Aorta (tissue), 5 donors: ENCODE measurements at regions not wholly inside any gene's neighbourhood (a gene's known extent, or its start where the extent isn't known, plus 50 kb on each side); places are given as distances from the start of the nearest gene placed in this dataset.

Experiments
- ATAC-seq: fragments of 200-7000 bp; cut with Tn5 transposase; one replicate; pipeline ENCODE4 v1.9.1; 2022; ENCODE audit warnings: moderate library complexity; ENCODE audit not compliant: low FRiP score
- DNase-seq, 2 donors: peaks; one replicate each; pipeline ENCODE4 v3.0.0-alpha.2; 2020
- H3K27ac ChIP-seq, 2 donors: one replicate each; pipeline ENCODE4 v1.5.1; 2013; ENCODE audit warnings: low read length in 2 of 2, mild to moderate bottlenecking in 2 of 2, moderate library complexity in 2 of 2, control low read depth in 1 of 2, inconsistent platforms in 1 of 2, low read depth in 1 of 2
- H3K27me3 ChIP-seq, 2 donors: one replicate each; pipeline ENCODE4 v1.6.1; 2013; ENCODE audit warnings: control low read depth in 1 of 2, low read length in 1 of 2, mild to moderate bottlenecking in 1 of 2, moderate library complexity in 1 of 2; ENCODE audit not compliant: insufficient read depth in 2 of 2, control insufficient read depth in 1 of 2
- H3K36me3 ChIP-seq, 2 donors: one replicate each; pipeline ENCODE4 v1.6.1; 2013; ENCODE audit warnings: control low read depth in 1 of 2, low read length in 1 of 2, mild to moderate bottlenecking in 1 of 2; ENCODE audit not compliant: insufficient read depth in 2 of 2, control insufficient read depth in 1 of 2
- H3K4me1 ChIP-seq, 2 donors: one replicate each; pipeline ENCODE4 v1.6.1; 2013; ENCODE audit warnings: low read length in 2 of 2, control low read depth in 1 of 2, mild to moderate bottlenecking in 1 of 2, moderate library complexity in 1 of 2; ENCODE audit not compliant: insufficient read depth in 2 of 2, control insufficient read depth in 1 of 2
- H3K4me3 ChIP-seq, 2 donors: one replicate each; pipeline ENCODE4 v1.5.1; 2013; ENCODE audit warnings: low read length in 2 of 2, control low read depth in 1 of 2, mild to moderate bottlenecking in 1 of 2
- H3K9me3 ChIP-seq: one replicate; pipeline ENCODE4 v1.6.1; 2013; ENCODE audit warnings: mild to moderate bottlenecking, low read length; ENCODE audit not compliant: control insufficient read depth
- WGBS, 2 donors: extraction: QIAGEN DNeasy Blood & Tissue Kit; methylation state at CpG; one replicate each; pipeline ENCODE4 v1.1.7; 2013; 5-methylcytosine and 5-hydroxymethylcytosine counted together
- intact Hi-C, 2 donors: fragments of 100-400 bp; cut with DNase I; formaldehyde crosslinking; loops; one replicate each; pipeline versions ENCODE4 v1.14.2 to v1.15.0; 2022
- donor health status: healthy with polysubstance abuse.
- donor health status: Bipolar disorder and iron deficiency.
- donor health status: DM: no; HTN: no; CAD: no.
- donor health status: DM: no; HTN: no; CAD: no.
- donor health status: DM: yes; HTN: yes; CAD: no.

- Histone ChIP-seq H3K4me1 (no peaks in the 10 kb centered on the region), H3K4me3 (no peak overlapping the region), H3K27ac (no peak overlapping the region), H3K9me3 (no peaks in the 10 kb centered on the region), H3K36me3 (no peaks in the 10 kb centered on the region), H3K27me3 (no peaks in the 10 kb centered on the region)
- DNase-seq: no peak
- ATAC-seq: no peak
- intact Hi-C loops: no loop called here
- 63 to 87% methylated on average over 1 of the region's 1 CpG for WGBS, 2 donors
Measured at GRCh38 chr4:149296503-149296902, 519.1 kb downstream of the IQCM start.

- Histone ChIP-seq H3K36me3 (no peaks in the 10 kb centered on the region), H3K27me3 (no peaks in the 10 kb centered on the region), H3K4me1 (no peaks in the 10 kb centered on the region), H3K4me3 (no peak overlapping the region), H3K27ac (no peak overlapping the region), H3K9me3 (no peaks in the 10 kb centered on the region)
- 44 to 56% methylated on average over 1 of the region's 1 CpG for WGBS, 2 donors
- intact Hi-C loops: no loop called here
- no peak for ATAC-seq
- no peak for DNase-seq
Measured at GRCh38 chr4:149296084-149296483, 519.6 kb downstream of the IQCM start.

GRCh38 chr4:149294601-149295000, 521.0 kb downstream of the IQCM start:
- Histone ChIP-seq H3K4me3 (no peak overlapping the region), H3K4me1 (no peaks in the 10 kb centered on the region), H3K27me3 (no peaks in the 10 kb centered on the region), H3K9me3 (no peaks in the 10 kb centered on the region), H3K36me3 (no peaks in the 10 kb centered on the region), H3K27ac (no peak overlapping the region)
- DNase-seq (no peak), ATAC-seq (no peak)
- intact Hi-C loops: no loop called here
- 36 to 62% methylated on average over 1 of the region's 1 CpG for WGBS, 2 donors

DNA sequence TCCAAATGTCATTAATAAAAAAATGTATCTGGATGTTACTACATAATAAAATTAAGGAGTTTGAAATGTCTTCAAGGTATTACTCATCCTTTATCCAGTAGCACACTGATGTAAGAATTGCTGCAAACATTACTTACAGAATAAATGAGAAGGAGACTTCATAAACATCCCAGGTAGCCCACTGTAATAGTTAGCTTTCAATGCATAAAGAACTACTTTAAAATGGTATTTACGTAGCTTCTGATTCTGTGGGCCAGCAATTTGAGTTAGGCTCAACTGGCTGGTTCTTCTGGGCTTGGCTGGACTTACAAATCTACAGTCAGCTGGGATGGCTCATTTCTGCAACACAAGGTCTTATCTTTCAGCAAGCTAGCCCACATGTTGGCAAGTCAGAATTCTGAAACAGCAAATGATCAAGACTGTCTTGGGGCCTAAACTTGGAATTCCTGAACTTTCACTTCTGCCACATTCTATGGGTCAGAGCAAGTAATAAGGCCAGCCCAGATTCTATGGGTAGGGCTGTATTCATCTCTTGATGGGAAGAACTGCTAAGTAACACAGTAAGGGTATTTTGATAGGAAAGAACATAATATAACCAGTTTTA, 522.5 kb downstream of the IQCM start:
- ATAC-seq (no peak), DNase-seq (no peak)
- Histone ChIP-seq H3K27ac (no peak overlapping the region), H3K27me3 (no peaks in the 10 kb centered on the region), H3K4me3 (no peak overlapping the region), H3K9me3 (peaks cover 1% of the 10 kb centered on the region), H3K4me1 (no peaks in the 10 kb centered on the region), H3K36me3 (no peaks in the 10 kb centered on the region)
- WGBS, 2 donors: 84 to 93% methylated on average over 1 of the region's 1 CpG
- intact Hi-C loops: no loop called here

GRCh38 chr4:149292425-149293007, 523.1 kb downstream of the IQCM start:
- 55 to 58% methylated on average over 1 of the region's 1 CpG for WGBS, 2 donors
- intact Hi-C loops: no loop called here
- no peak for DNase-seq
- ATAC-seq: no peak
- H3K36me3 ChIP-seq: no peaks in the 10 kb centered on the region
- H3K9me3 ChIP-seq: peaks cover 1% of the 10 kb centered on the region
- H3K27me3 ChIP-seq: no peaks in the 10 kb centered on the region
- H3K4me1 ChIP-seq: no peaks in the 10 kb centered on the region
- H3K4me3 ChIP-seq: no peak overlapping the region
- H3K27ac ChIP-seq: no peak overlapping the region

GRCh38 chr4:149291463-149291862, 524.2 kb downstream of the IQCM start:
- intact Hi-C loops: no loop called here

GRCh38 chr4:149280806-149281205, 534.8 kb downstream of the IQCM start:
- DNase-seq: no peak
- ATAC-seq: no peak
- Histone ChIP-seq H3K27ac (no peak overlapping the region), H3K36me3 (no peaks in the 10 kb centered on the region), H3K4me1 (no peaks in the 10 kb centered on the region), H3K9me3 (no peaks in the 10 kb centered on the region), H3K27me3 (no peaks in the 10 kb centered on the region), H3K4me3 (no peak overlapping the region)
- intact Hi-C loops: no loop called here
- WGBS, 2 donors: 7% methylated on average over 3 of the region's 3 CpGs

More at GRCh38 chr4:149291463-149291862, 524.2 kb downstream of the IQCM start:
- Histone ChIP-seq H3K4me3 (no peak overlapping the region), H3K27me3 (no peaks in the 10 kb centered on the region), H3K36me3 (no peaks in the 10 kb centered on the region), H3K27ac (no peak overlapping the region), H3K9me3 (peaks cover 1% of the 10 kb centered on the region), H3K4me1 (no peaks in the 10 kb centered on the region)
- ATAC-seq: no peak
- 3 to 7% methylated on average over 1 of the region's 1 CpG for WGBS, 2 donors
- no peak for DNase-seq

DNA sequence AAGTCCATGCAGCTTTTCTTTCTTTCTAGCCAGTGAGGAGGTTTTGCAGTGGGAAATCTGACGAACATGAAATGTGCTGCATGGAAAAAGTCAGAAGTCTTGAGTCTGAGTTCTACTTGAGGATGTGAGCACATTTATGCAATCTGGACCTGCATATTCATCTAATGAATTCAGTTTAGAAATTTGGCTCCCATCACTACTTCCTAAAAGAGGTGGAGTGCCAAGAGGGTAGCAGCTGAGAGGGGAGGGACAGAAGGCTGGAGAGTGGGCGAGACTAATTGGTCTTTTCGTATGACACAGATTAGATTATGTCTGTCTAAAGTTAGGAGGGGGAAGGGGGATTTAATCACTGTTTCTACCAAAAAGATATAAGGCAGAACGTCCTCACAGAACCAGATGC, 535.9 kb downstream of the IQCM start:
- H3K27ac ChIP-seq: no peak overlapping the region
- no peak for DNase-seq
- WGBS, 2 donors: 18 to 19% methylated on average over 4 of the region's 4 CpGs
- H3K36me3 ChIP-seq: no peaks in the 10 kb centered on the region
- no peaks in the 10 kb centered on the region for H3K9me3 ChIP-seq
- H3K4me3 ChIP-seq: no peak overlapping the region
- ATAC-seq: no peak
- no peaks in the 10 kb centered on the region for H3K4me1 ChIP-seq
- intact Hi-C loops: no loop called here
- no peaks in the 10 kb centered on the region for H3K27me3 ChIP-seq

DNA sequence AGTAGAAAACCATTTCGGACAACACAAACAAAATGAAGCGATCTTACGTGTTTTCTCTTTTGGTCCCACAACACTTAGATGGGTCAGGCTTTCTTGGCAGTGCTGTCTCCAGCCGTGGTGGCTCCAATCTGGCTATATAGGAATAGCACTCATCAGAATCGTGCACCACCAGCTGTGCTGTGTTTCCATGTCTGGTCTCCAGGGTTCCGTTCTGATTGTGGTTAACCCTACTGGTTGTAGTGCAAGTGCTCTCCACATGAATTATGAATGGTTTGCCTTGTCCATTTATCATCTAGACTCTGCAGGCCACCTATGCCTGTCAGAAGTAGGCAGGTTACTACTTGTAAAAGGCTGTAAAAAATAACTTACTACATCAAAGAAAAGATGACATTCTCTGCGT, 536.3 kb downstream of the IQCM start:
- ATAC-seq (no peak), DNase-seq (no peak)
- no peak overlapping the region for H3K27ac ChIP-seq
- no peaks in the 10 kb centered on the region for H3K9me3 ChIP-seq
- no peaks in the 10 kb centered on the region for H3K27me3 ChIP-seq
- WGBS, 2 donors: 79 to 82% methylated on average over 7 of the region's 7 CpGs
- intact Hi-C loops: no loop called here
- H3K4me1 ChIP-seq: no peaks in the 10 kb centered on the region
- H3K4me3 ChIP-seq: no peak overlapping the region
- H3K36me3 ChIP-seq: no peaks in the 10 kb centered on the region
